GDM1 (cell line): ENCODE measurements at regions not wholly inside any gene's neighbourhood (a gene's known extent, or its start where the extent isn't known, plus 50 kb on each side); places are given as distances from the start of the nearest gene placed in this dataset.

Source experiments
- DNase-seq: peaks from one replicate; lab custom pipeline; 2025; lab: John Stamatoyannopoulos, UW

DNA sequence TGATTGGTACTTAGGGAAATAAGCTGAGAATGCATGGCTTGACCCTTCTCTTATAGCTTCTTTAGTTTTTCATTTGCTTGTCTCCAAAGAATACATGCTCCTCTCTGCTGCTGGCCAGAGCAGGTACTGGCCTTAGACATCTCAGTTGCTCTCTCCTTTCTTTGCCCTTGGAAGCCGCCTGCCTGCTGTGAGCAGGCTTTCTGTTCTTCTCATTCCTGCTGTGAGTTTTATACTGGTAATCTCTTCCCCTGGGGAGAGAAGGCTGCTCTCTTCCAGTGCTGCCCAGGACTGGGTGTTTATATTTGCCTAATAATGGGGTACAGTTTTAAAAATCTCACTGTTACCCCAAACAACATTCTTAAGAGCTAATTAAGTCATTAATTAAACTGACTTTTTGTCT is 323.5 kb upstream of the LRRC7 start:
- no peak for DNase-seq

DNA sequence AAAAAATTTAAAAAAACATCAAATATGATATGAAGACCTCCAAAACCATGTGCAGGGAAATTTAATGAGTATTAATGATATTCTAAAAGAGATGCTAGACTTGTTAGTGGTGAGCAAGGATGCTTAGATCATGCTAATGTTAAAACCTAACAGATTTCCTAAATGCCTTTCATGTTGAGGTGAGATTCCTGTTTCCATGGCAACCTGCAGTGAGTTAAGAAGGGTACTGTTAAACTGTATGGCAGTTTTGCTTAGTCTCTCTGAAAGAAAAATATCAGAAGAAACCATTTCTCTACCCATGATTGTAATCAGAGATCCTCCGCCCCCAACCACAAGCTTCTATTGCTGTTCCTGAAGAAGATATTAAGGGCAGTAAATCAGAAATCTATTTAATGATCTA is 321.6 kb upstream of the LRRC7 start:
- no peak for DNase-seq

DNA sequence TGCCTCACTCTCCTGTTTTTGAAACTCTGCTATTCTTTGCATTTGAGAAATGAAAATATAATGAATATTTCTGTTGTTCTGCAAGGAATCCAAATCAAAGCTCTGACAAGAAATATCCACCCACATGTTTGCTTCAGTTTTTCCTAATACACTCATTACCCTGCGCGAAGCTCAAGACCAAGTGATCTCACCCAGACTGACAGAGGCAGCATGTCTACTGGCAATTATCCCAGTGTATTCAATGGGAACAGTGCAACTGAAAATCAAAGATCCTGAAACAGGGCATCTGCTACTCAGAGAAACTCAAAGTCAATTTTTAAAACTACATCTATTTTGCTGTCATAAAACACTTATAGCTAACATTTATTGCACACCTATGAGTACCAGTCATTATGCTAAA is 321.0 kb upstream of the LRRC7 start:
- DNase-seq: no peak

DNA sequence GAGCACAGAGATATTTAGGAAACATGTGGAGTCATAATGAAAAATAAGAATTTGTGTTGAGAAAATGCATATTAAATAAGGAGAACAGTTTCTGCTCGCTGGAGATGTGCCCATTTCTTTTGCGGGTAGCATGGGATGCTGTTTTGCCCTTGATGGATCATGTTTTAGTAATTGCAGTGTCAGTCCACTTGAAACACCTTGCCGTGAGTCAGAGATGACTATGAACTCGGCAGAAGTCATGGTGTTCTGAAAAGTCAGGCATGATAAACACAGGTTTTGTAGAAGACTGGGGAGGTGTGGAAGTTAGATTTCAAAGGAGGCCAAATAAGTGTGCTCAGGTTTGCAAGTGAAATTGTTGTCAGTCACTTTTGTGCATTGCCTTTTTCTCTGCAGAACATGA is 315.0 kb upstream of the LRRC7 start:
- no peak for DNase-seq

DNA sequence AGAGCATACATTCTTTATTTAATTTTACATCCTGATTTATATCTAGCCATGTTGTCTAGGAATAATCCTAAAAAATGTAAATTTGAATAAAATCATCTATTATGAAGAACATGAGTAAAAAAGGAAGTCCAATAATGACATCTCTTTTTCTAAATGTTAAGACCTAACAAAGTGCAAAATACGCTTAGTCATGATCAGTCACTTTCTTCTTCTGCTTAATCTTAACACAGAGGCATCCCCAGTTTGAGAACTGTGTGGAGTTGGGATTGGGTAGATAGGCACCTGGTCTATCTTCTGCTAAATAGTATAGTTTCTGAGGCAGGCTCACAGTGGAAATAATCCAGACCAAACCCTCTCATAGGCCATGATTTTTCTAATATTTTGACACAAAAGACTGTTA is 311.7 kb upstream of the LRRC7 start:
- no peak for DNase-seq

DNA sequence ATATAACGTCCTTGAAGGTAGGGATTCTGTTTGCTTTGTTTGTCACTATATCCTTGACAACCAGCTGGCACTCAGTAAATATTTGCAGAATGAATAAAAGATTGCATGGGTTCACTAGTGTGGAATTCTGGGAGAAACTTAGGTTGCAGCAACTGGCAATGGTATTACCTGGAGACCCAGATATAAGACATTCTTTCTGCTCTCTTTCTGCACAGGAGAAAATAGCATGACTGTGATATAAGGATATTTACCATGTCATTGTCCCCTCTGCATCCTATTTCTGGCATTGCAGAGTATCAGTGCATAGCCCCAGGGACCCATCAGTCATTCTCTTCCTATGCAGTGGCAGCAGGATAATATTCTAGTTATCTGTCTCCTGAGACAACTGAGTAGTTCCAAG is 308.9 kb upstream of the LRRC7 start:
- DNase-seq: no peak

DNA sequence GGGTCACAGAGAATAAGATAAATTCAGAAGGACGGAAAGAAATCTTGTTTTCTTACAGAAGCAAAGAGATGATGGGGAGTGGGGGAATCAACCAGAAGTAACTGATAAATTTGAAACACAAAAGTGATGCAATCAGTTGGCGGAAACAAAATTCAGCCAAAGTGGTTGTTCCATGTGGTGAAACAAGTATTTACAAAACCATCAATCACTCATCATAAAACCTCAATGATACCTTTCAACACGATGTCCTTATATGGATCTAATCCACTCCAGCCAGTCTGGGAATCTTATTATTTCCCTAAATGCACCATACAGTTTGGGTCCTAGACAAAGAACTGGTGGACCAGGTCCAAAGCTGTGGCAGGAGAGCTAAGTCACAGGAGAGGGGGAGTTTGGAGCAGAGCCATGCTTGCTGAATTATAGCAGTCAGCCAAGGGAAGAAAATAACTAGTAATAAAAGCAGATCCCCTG is 303.8 kb upstream of the LRRC7 start:
- DNase-seq: no peak

DNA sequence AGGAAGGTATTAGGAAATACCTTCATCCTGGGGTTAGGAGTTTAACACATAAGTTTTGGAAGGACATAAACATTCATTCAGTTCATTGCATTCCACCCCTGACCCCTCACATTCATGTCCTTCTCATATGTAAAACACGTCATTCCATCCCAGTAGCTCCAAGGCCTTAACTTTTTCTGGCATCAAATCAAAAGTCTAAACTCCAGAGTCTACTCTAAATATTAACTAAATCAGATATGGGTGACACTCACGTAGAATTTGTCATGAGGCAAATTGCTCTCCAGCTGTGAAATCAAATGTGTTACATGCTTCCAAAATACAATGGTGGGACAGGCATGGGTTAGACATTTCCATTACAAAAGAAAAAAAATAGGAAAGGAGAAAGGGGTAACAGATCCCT is 298.2 kb upstream of the LRRC7 start:
- no peak for DNase-seq

DNA sequence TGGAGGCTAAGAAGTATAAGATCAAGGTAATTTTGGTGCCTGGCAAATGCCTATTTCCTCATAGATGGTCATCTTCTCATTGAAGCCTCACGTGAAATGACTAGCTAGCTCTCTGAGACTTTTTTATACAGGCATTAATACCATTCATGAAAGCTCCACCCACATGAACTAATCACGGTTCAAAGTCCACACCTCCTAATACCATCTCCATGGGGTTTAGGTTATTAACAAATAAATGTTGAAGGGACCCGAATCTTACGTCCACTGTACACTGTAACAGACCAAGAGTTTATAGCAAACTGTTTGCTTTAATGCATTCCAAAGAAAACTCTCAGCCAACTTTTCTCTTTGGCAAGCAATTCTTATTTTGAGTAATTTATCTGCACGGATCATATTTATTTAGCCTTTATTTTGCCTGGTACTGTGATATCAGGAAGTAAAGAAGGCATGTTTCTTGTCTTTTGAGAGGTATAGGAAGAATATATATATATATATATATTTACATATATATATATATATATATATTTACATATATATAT is 296.1 kb upstream of the LRRC7 start:
- no peak for DNase-seq

DNA sequence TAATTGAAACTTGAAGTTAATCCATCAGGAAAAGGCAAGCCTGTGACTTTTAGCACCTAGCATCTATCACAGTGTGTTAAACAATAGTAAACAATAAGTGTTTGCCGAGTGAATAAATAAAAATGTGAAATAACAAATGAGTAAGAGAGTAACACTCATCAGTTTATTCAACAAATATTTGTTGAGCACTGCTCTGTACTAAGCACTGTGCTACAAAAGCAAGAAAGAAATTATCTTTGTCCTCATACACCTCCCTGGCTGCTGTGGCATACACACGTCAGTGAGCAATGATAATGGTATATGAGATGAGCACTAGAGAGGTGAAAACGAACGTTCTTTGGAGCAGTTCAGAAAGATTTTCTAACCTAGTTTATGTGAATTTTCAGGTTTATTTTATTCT is 295.0 kb upstream of the LRRC7 start:
- DNase-seq: no peak

DNA sequence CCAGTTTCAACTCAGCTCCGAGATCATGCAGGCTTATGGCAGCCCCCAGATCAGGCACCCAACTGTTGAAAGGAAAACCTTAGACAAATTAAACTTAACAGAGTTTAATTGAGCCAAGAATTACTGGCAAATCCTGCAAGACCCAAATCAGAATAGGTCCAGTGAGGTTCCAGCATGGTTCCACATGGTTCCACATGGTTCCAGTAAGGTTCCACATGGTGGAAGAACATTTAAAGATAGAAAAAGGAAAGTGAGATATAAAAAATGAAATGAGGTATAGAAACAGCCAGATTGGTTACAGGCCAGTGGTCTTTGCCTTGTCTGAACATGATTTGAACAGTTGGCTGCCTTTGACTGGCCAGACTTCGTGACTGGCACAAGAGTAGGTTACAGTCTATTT is 288.8 kb upstream of the LRRC7 start:
- no peak for DNase-seq

DNA sequence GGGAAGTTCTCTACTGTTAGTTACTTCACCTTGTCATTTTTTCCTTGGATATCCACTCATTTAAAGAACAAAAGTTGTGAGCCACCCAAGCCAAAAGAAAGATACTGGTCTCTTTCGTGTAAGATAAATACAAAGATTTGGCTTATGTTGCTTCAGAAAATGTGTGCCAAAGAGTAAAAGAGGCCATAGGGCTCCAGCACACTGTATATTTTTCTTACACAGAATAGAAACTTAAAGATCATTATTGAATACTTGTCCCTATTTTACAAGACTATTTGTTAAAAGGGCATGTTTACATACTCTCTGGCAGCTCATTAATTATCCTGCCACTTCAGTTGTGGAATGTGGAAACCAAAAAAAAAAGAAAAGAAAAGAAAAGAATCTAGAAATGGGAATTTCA is 284.2 kb upstream of the LRRC7 start:
- DNase-seq: no peak

DNA sequence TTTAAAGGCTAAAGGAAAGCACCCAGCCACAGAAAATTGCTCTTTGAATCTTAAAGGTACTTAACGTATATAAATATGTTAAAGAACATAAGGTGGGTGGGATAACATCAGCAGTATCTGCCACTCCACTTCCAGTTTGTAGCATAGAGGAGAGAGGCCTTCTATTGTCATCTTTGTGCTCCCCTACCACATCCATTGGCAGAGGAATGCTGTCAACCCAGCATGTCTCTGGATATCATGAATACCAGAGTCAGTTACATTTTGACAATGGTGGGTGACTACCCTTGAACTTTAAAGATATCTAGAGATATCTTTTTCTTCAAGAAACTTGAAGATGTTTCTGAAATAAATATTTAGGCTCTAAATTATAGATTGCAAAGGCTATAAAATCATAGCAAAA is 283.2 kb upstream of the LRRC7 start:
- no peak for DNase-seq

DNA sequence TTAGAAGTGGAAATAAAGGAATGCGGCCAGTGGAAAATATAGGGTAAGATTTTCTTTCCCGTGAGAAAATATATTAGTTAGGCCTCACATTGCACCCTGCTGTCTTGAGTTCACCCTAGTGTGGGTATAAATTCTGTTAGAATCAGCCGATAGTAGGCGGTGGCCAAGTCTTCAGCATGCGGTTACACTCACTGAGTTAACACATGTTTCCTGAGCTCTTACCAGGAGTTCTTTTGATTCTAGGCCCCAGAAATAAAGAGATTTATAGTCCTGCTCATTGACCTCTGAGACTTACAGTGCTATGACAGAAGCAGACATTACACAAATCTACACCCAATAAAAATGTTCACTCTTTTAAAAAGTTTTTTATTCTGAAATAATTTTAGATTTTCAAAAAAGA is 279.3 kb upstream of the LRRC7 start:
- no peak for DNase-seq

DNA sequence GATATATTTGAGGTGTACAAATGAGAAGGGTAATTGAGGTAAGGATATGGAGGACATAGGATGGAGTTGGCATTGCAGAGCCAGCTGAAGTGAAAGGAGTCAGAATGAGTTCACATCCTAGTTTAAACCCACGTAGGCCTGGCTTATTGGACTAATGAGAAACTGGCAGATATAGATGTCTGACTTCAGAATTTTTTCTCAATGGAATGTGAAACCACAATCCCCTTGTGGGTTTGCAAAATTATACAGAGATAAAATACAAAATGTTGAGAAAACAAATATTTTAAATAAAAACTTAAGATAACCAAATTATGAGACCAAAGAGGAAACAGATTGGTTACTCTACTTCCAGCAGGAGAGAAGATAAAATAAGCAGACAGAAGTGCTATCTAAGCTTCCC is 277.4 kb upstream of the LRRC7 start:
- no peak for DNase-seq

DNA sequence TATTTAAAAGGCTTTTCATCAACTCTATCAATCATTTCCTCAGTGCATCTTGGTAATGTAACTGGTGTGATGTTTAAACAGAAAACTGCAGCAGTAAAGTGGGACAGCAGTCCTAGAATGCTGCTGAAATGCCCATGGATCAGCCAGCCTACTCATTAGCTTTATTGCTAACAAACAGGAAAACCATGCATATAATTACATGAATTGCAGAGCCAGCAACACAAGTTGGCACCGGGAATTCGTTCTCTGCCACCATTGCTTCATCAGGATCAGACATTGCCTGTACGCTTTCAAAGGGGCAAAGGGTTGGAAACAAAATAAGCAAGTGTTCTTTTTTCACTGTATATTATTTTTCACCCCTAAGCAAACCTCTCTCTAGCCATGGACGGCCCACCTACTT is 276.2 kb upstream of the LRRC7 start:
- DNase-seq: no peak

DNA sequence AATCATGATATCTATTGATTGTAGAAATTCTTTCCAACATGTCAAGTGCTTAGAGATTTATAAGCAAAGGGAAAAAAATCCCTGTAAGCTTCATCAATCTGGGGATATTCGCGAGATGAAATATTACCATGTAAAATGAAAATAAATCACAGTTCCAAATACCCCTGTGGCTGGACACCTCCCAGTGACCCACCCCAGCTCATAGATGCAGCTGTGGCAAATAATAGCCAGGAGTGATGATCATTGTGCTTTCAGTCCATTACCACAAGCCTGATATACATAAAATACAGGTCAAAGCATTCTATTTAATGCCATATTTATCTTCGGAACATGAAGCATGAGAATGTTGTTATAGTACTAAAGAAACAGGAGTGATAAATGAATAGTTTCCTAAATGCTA is 274.9 kb upstream of the LRRC7 start:
- no peak for DNase-seq

DNA sequence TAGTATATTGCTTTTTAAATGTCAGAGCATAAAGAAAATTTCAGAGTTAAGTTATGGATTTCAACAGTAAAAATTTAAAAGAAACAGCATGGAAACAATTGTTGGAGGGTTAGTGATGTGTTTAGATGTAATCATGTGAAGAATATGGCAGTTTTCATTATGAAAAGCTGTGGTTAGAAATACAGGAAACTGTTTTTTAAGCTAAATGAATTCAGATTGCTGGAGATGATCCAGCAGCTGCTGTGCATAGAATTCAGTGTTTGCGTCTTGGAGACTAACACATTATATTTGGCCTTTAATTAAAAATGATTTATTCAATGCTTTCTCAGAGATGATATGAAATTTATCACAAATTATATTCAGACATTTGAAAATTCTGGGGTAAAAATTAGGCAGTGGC is 273.6 kb upstream of the LRRC7 start:
- DNase-seq: no peak

DNA sequence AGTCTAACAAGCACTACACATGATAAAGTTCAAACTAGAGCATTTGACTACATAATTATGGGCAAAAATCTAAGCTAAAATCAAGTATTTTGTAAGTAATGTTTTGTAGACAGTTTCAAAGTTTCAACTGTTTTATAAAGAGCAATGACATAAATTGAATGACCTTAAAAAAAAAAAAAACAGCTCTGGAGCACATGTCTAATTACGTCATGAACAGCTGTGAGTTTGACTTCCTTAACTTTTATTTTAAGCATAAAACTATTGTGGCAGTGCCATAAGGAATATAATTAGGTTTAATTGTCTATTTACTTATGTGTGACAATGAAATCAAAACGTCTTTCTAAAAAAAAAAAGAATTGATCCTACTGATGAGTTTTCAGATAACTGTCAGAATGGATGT is 272.5 kb upstream of the LRRC7 start:
- no peak for DNase-seq

DNA sequence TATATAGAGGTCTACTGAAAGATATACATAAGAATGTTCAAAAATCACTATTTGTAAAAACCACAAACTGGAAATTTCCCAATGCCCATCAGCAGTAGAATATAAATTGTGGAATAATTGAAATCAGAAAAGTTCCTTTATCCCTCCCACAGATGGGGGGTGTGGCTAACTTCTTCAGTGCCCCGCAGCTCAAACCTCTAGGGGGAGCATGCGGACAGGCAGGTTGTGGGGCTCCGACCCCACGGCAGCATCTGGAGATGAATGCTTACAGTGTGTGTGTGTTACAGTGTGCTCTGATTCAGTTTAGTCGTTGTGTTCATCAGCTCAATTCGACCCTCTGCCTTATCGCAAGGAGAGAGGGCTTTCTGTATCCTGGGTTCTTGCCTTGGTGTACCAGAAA is 262.1 kb upstream of the LRRC7 start:
- no peak for DNase-seq

DNA sequence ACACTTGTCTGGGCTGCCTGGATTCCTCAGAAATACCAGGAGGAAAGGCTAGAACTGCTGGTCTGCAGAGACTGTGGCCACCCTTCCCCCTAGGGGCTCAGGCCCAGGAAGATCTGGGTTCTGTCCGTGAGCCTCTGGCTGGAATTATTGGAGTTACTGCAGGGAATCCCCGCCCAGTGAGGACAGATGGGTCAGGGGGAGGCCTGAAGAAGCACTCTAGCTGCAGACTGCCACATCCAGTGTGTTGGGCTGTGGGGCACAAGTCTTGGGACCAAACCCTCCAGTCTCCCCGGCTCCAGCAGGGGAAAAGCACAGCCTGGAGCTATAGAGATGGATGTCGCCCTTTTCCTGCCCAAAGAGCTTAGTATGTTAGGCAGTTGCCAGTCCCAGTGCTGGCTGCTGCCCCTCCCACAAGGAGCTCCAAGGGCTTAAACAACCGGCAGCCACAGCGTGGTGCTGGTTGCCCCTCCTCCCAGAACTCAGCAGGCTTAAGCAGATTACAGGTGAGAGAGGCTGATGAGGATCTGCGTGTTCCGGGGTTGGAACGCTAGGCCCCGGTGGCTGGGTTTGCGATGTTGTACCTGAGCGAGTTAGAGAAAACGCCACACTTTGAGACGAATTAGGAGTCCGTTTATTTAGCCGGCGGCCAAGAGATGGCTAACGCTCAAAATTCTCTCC is 255.5 kb upstream of the LRRC7 start:
- DNase-seq: no peak

DNA sequence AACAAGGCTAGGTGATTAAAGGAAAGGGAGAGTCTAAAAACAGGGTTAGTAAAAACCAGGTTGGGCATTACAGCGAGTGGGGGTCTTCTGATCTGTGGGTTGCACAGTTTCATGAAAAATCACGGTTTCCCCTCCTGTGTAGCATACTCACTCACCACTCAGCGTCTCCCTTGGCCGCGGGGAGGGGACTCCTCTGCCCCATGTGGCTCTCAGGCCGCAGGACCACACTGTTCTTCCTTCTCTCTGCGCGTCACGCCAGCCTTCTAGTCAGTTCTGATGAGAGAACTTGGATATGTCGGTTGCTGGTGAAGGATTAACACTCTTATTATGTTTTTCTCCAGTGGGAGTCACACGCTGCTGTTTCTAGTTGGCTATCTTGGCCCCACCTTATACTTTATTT is 254.6 kb upstream of the LRRC7 start:
- no peak for DNase-seq

DNA sequence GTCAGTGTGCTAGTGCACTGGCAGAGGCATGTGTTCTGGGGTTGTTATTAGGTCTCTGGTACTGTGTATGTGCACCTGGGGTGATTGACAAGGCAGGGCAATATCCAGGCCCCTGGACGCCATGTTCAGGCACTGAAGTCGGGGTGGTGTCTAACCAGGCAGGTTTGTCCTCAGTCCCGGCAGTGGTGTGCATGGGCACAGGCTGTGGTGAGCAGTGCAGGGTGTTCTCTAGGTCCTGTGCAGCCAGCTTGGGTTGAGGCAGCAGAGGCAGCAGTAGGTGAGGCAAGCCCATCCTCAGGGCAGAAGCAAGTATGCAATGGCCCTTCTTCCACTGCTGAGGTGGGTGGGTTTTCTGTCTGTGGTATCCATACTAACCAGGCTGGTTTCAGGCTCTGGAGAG is 252.3 kb upstream of the LRRC7 start:
- no peak for DNase-seq

DNA sequence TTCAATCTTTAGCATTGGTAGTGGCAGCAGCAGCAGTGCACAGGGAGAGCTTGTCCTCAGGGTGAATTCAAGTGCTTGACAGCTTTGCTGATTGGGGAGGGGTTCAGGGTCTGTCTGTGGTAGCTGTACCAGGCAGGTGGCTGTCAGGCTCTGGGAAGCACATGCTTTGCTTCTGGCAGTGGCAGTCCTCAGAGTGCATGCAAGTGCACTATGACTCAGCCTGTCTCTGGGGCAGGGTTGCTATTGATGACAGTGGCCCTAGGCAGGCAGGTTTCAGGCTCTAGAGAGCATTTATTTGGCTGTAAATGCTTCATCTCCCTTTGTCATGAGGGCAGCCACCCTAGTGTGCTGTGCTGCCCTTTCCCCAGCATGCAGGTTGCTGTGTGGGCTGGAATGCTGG is 251.9 kb upstream of the LRRC7 start:
- no peak for DNase-seq

DNA sequence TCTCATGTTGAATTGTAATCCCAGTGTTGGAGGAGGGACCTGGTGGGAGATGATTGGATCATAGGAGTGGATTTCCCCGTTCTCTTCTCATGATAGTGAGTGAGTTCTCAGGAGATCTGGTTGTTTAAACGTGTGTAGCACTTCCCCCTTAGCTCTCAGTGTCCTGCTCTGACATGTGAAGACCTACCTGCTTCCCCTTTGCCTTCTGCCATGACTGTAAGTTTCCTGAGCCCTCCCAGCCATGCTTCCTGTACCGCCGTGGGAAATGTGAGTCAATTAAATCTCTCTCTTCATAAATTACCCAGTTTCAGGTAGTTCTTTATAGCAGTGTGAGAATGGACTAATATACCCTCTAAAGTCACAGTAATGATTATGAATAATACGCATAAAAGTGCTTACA is 248.4 kb upstream of the LRRC7 start:
- DNase-seq: no peak
